HEK293 (cell line): ENCODE measurements at regions not wholly inside any gene's neighbourhood (a gene's known extent, or its start where the extent isn't known, plus 50 kb on each side); places are given as distances from the start of the nearest gene placed in this dataset.
"Not testable (repeated sequence)": the region's sequence is repeated elsewhere in the genome, so short reads cannot be mapped to it uniquely, and the experiment has no call there.

ENCODE experiments used
- CTCF ChIA-PET: fragments of 350-600 bp; formaldehyde crosslinking; extraction: SDS; loops from one replicate; lab custom pipeline; 2021; ENCODE audit warnings: antibody characterized with exemption; lab: Yijun Ruan, JAX
- POLR2A ChIA-PET: fragments of 300-600 bp; formaldehyde crosslinking; extraction: SDS; loops from one replicate; lab custom pipeline; 2020; ENCODE audit warnings: antibody characterized with exemption, inconsistent platforms; lab: Yijun Ruan, JAX
- H3K27ac ChIP-seq: fragments of 200-500 bp; sonication (Bioruptor generic); 2 replicates; pipeline ENCODE4 v1.5.1; 2014; ENCODE audit warnings: low read depth, low read length, control low read depth, inconsistent platforms; ENCODE audit errors: extremely low read depth
- H3K36me3 ChIP-seq, 2 experiments: fragments of 200-500 bp in 1 of 2; sonication (Bioruptor generic) in 1 of 2; 1 replicate in 1 of 2; 2 replicates in 1 of 2; pipeline ENCODE4 v1.5.1; 2014 to 2017; ENCODE audit warnings: inconsistent platforms in 2 of 2, low read length in 2 of 2; ENCODE audit not compliant: control insufficient read depth in 2 of 2, insufficient read depth in 1 of 2
- H3K4me1 ChIP-seq: fragments of 200-500 bp; sonication (Bioruptor generic); 2 replicates; pipeline ENCODE4 v1.5.1; 2014; ENCODE audit warnings: mild to moderate bottlenecking, low read length, inconsistent platforms; ENCODE audit not compliant: control insufficient read depth, insufficient read depth
- H3K4me3 ChIP-seq: 2 replicates; pipeline ENCODE4 v1.5.1; 2011; ENCODE audit warnings: low read depth, mild to moderate bottlenecking, control low read depth, low read length, moderate library complexity
- H3K9me3 ChIP-seq: fragments of 200-500 bp; sonication (Bioruptor generic); 2 replicates; pipeline ENCODE4 v1.5.1; 2014; ENCODE audit warnings: low read depth, low read length, inconsistent platforms; ENCODE audit not compliant: control insufficient read depth, insufficient read depth
- HOXC10 ChIP-seq: sonication (generic); formaldehyde crosslinking; IDR thresholded peaks from 2 replicates; pipeline ENCODE4 v1.8.1; 2023; ENCODE audit warnings: mild to moderate bottlenecking, missing genetic modification reagents
- KLF10 ChIP-seq: fragments of 450-650 bp; IDR thresholded peaks from 2 replicates; pipeline ENCODE4 v1.5.1; 2018; ENCODE audit warnings: missing biosample characterization, mild to moderate bottlenecking, missing genetic modification characterization
- MEIS1 ChIP-seq: sonication (generic); formaldehyde crosslinking; IDR thresholded peaks from 2 replicates; pipeline ENCODE4 v1.8.1; 2022; ENCODE audit warnings: missing genetic modification reagents, mild to moderate bottlenecking, borderline replicate concordance
- MYNN ChIP-seq: fragments of 450-650 bp; formaldehyde crosslinking; IDR thresholded peaks from 2 replicates; pipeline ENCODE4 v1.5.1; 2016; ENCODE audit warnings: missing biosample characterization, missing genetic modification characterization, borderline replicate concordance
- PBX3 ChIP-seq: sonication (generic); formaldehyde crosslinking; IDR thresholded peaks from 2 replicates; pipeline ENCODE4 v1.8.1; 2022; ENCODE audit warnings: mild to moderate bottlenecking, moderate library complexity, missing genetic modification reagents
- YY1 ChIP-seq: fragments of 450-650 bp; formaldehyde crosslinking; IDR thresholded peaks from 2 replicates; pipeline ENCODE4 v1.5.1; 2018; ENCODE audit warnings: missing biosample characterization, missing genetic modification characterization
- ZBTB48 ChIP-seq: fragments of 450-650 bp; formaldehyde crosslinking; IDR thresholded peaks from 2 replicates; pipeline ENCODE4 v1.5.1; 2016; ENCODE audit warnings: missing biosample characterization, missing genetic modification characterization
- ZBTB8A ChIP-seq: fragments of 450-650 bp; formaldehyde crosslinking; IDR thresholded peaks from 2 replicates; pipeline ENCODE4 v1.5.1; 2016; ENCODE audit warnings: missing biosample characterization, missing genetic modification characterization
- ZNF19 ChIP-seq: fragments of 450-650 bp; formaldehyde crosslinking; IDR thresholded peaks from 2 replicates; pipeline ENCODE4; 2016; ENCODE audit warnings: missing biosample characterization, missing genetic modification characterization, low read depth
- ZNF239 ChIP-seq: fragments of 450-650 bp; formaldehyde crosslinking; IDR thresholded peaks from 2 replicates; pipeline ENCODE4 v1.5.1; 2016; ENCODE audit warnings: missing biosample characterization, missing genetic modification characterization
- ZNF274 ChIP-seq, 2 experiments: fragments of 200-500 bp in 1 of 2; fragments of 450-650 bp in 1 of 2; sonication (Bioruptor generic) in 1 of 2; formaldehyde crosslinking in 1 of 2; IDR thresholded peaks; 2 replicates each; pipeline versions ENCODE4 v1.5.1 to v1.6.1; 2014 to 2016; ENCODE audit warnings: borderline replicate concordance in 1 of 2, inconsistent platforms in 1 of 2, low read length in 1 of 2, missing biosample characterization in 1 of 2, missing genetic modification characterization in 1 of 2
- ZNF341 ChIP-seq: fragments of 450-650 bp; formaldehyde crosslinking; IDR thresholded peaks from 2 replicates; pipeline ENCODE4; 2016; ENCODE audit warnings: low read depth, missing biosample characterization, missing genetic modification characterization
- ZNF416 ChIP-seq: fragments of 450-650 bp; formaldehyde crosslinking; IDR thresholded peaks from 2 replicates; pipeline ENCODE4 v1.5.1; 2016; ENCODE audit warnings: missing biosample characterization, missing genetic modification characterization
- ZNF426 ChIP-seq: fragments of 450-650 bp; formaldehyde crosslinking; IDR thresholded peaks from 2 replicates; pipeline ENCODE4 v1.5.1; 2017; ENCODE audit warnings: missing biosample characterization, missing genetic modification characterization, mild to moderate bottlenecking, inconsistent platforms, moderate library complexity
- ZNF48 ChIP-seq: fragments of 450-650 bp; formaldehyde crosslinking; IDR thresholded peaks from 2 replicates; pipeline ENCODE4 v1.5.1; 2016; ENCODE audit warnings: missing biosample characterization, missing genetic modification characterization
- ZNF558 ChIP-seq: fragments of 450-650 bp; formaldehyde crosslinking; IDR thresholded peaks from 2 replicates; pipeline ENCODE4 v1.5.1; 2016; ENCODE audit warnings: missing biosample characterization, missing genetic modification characterization
- ZNF560 ChIP-seq: fragments of 450-650 bp; formaldehyde crosslinking; IDR thresholded peaks from 2 replicates; pipeline ENCODE4 v1.5.1; 2017; ENCODE audit warnings: missing biosample characterization, missing genetic modification characterization, borderline replicate concordance
- ZNF600 ChIP-seq: fragments of 450-650 bp; formaldehyde crosslinking; IDR thresholded peaks from 2 replicates; pipeline ENCODE4 v1.5.1; 2016; ENCODE audit warnings: missing biosample characterization, missing genetic modification characterization
- ZNF660 ChIP-seq: fragments of 450-650 bp; IDR thresholded peaks from 2 replicates; pipeline ENCODE4 v1.5.1; 2018; ENCODE audit warnings: missing biosample characterization, mild to moderate bottlenecking, missing genetic modification characterization
- ZNF768 ChIP-seq: fragments of 450-650 bp; formaldehyde crosslinking; IDR thresholded peaks from 2 replicates; pipeline ENCODE4 v1.5.1; 2018; ENCODE audit warnings: missing biosample characterization, mild to moderate bottlenecking, missing genetic modification characterization
- ZNF776 ChIP-seq: fragments of 450-650 bp; formaldehyde crosslinking; IDR thresholded peaks from 2 replicates; pipeline ENCODE4 v1.5.0; 2017; ENCODE audit warnings: missing biosample characterization, missing genetic modification characterization, borderline replicate concordance
- ZNF785 ChIP-seq: fragments of 450-650 bp; formaldehyde crosslinking; IDR thresholded peaks from 2 replicates; pipeline ENCODE4 v1.5.1; 2016; ENCODE audit warnings: missing biosample characterization, missing genetic modification characterization
- ZSCAN23 ChIP-seq: fragments of 450-650 bp; formaldehyde crosslinking; IDR thresholded peaks from 2 replicates; pipeline ENCODE4 v1.5.1; 2016; ENCODE audit warnings: missing biosample characterization, missing genetic modification characterization

GRCh38 chr2:142815375-142815774, 62.1 kb upstream of the KYNU start:
- Histone ChIP-seq H3K4me1 (no peaks in the 10 kb centered on the region), H3K4me3 (no peak overlapping the region), H3K36me3 (no peaks in the 10 kb centered on the region), H3K9me3 (no peaks in the 10 kb centered on the region), H3K27ac (no peak overlapping the region)
- POLR2A ChIA-PET: no interaction called here
- CTCF ChIA-PET: interaction anchor here (0.7 kb wide), 1 partner anchor 33 kb away, joined by 3 read pairs; no protein-coding TSS in a partner anchor
- TF ChIP-seq ZNF600 (tag by site-specific recombination) (no peak), ZNF341 (tag by site-specific recombination) (no peak), ZNF776 (no peak), ZNF48 (tag by site-specific recombination) (no peak), MEIS1 (CRISPR knock-in tag) (no peak), YY1 (tag by site-specific recombination) (no peak), ZNF768 (no peak), ZNF19 (tag by site-specific recombination) (no peak), MYNN (no peak), ZNF416 (tag by site-specific recombination) (no peak), ZNF660 (no peak), HOXC10 (CRISPR knock-in tag) (no peak), PBX3 (CRISPR knock-in tag) (no peak), ZNF239 (no peak)

GRCh38 chr2:142813830-142814829, 63.3 kb upstream of the KYNU start:
- no peak for TF ChIP-seq ZNF426 (tag by site-specific recombination)
- TF ChIP-seq KLF10 (tag by site-specific recombination): no peak
- no peak for TF ChIP-seq ZNF558 (tag by site-specific recombination)
- TF ChIP-seq MEIS1 (CRISPR knock-in tag): no peak
- TF ChIP-seq ZNF785 (tag by site-specific recombination): no peak
- ChIA-PET CTCF (interaction anchor here (0.6 kb wide), 1 partner anchor 18 kb away, joined by 3 read pairs; no protein-coding TSS in a partner anchor), POLR2A (no interaction called here)
- no peak overlapping the region for H3K4me3 ChIP-seq
- H3K4me1 ChIP-seq: no peaks in the 10 kb centered on the region
- H3K27ac ChIP-seq: no peak overlapping the region
- no peaks in the 10 kb centered on the region for H3K36me3 ChIP-seq
- H3K9me3 ChIP-seq: no peaks in the 10 kb centered on the region

GRCh38 chr2:142811644-142812043, 65.8 kb upstream of the KYNU start:
- CTCF ChIA-PET, H3K27ac ChIP-seq, H3K4me3 ChIP-seq, H3K4me1 ChIP-seq, H3K9me3 ChIP-seq, POLR2A ChIA-PET, H3K36me3 ChIP-seq: not testable (repeated sequence)

- Histone ChIP-seq H3K27ac (no peak overlapping the region), H3K9me3 (no peaks in the 10 kb centered on the region), H3K4me1 (no peaks in the 10 kb centered on the region), H3K36me3 (no peaks in the 10 kb centered on the region), H3K4me3 (no peak overlapping the region)
- ChIA-PET CTCF (interaction anchor here (0.6 to 1.1 kb wide), 2 partner anchors 13 to 174 kb away, joined by 3 read pairs; no protein-coding TSS in a partner anchor), POLR2A (no interaction called here)
- TF ChIP-seq ZNF600 (tag by site-specific recombination) (no peak), ZBTB8A (tag by site-specific recombination) (no peak), ZNF560 (tag by site-specific recombination) (no peak), ZSCAN23 (no peak), ZNF274 (IDR thresholded peaks at IDR 0.05; ENCODE audit: low read length) (no peak), ZNF274 (tag by site-specific recombination; IDR thresholded peaks at IDR 0.05; ENCODE audit: borderline replicate concordance) (no peak), ZBTB48 (tag by site-specific recombination) (no peak)
- TF ChIP-seq, all 188 proteins: peak for 0
These were observed 72.2 kb upstream of the KYNU start for GRCh38 chr2:142805244-142805643.
